Panc1 (cell line): ENCODE measurements at regions not wholly inside any gene's neighbourhood (a gene's known extent, or its start where the extent isn't known, plus 50 kb on each side); places are given as distances from the start of the nearest gene placed in this dataset.

ENCODE experiments used
- ATAC-seq: fragments of 200-7000 bp; cut with Tn5 transposase; 2 replicates; pipeline ENCODE4 v1.9.1; 2020; ENCODE audit warnings: mild to moderate bottlenecking, moderate library complexity
- BruUV-seq: library from RNA; stranded (reverse); fragments of 400-500 nt; replicated peaks from 2 replicates; lab custom pipeline; 2021; lab: Mats Ljungman, UMichigan
- CTCF ChIA-PET: fragments of 300-600 bp; sonication (Branson Sonifier 250); formaldehyde crosslinking; loops from one replicate; lab custom pipeline; 2022; ENCODE audit warnings: antibody characterized with exemption; lab: Charles Lee
- POLR2A ChIA-PET: fragments of 300-600 bp; sonication (Branson Sonifier 250); formaldehyde crosslinking; loops from one replicate; lab custom pipeline; 2022; ENCODE audit warnings: antibody characterized with exemption; lab: Charles Lee
- DNase-seq: peaks from one replicate; pipeline ENCODE4 v3.0.0-alpha.2; 2010; ENCODE audit warnings: low read depth, low spot score
- H3K27ac ChIP-seq: 2 replicates; pipeline ENCODE4 v1.5.1; 2011; ENCODE audit warnings: mild to moderate bottlenecking, low read length, inconsistent platforms
- H3K27me3 ChIP-seq: fragments of 200-500 bp; sonication (Bioruptor generic); 2 replicates; pipeline ENCODE4 v1.6.0; 2014; ENCODE audit warnings: low read length, inconsistent platforms; ENCODE audit not compliant: control insufficient read depth, insufficient read depth
- H3K36me3 ChIP-seq: fragments of 200-500 bp; sonication (Bioruptor generic); 2 replicates; pipeline ENCODE4 v1.5.1; 2014; ENCODE audit warnings: inconsistent platforms, mild to moderate bottlenecking, low read length, moderate library complexity; ENCODE audit not compliant: control insufficient read depth, insufficient read depth
- H3K4me1 ChIP-seq: 2 replicates; pipeline ENCODE4 v1.5.1; 2011; ENCODE audit warnings: inconsistent platforms, mild to moderate bottlenecking, low read length, moderate library complexity; ENCODE audit not compliant: control insufficient read depth, insufficient read depth
- H3K4me3 ChIP-seq, 2 experiments: 2 replicates each; pipeline ENCODE4 v1.5.1; 2011 to 2012; ENCODE audit warnings: low read depth in 2 of 2, low read length in 2 of 2, mild to moderate bottlenecking in 2 of 2, inconsistent platforms in 1 of 2, moderate library complexity in 1 of 2
- H3K9me3 ChIP-seq: fragments of 200-500 bp; sonication (Bioruptor generic); 2 replicates; pipeline ENCODE4 v1.5.1; 2014; ENCODE audit warnings: low read depth, mild to moderate bottlenecking, inconsistent platforms, low read length, moderate library complexity; ENCODE audit not compliant: control insufficient read depth, insufficient read depth
- POLR2AphosphoS5 ChIP-seq: IDR thresholded peaks from 2 replicates; pipeline ENCODE4 v1.6.1; 2012; ENCODE audit warnings: mild to moderate bottlenecking, low read depth, low read length, moderate library complexity
- SIN3A ChIP-seq: IDR thresholded peaks from 2 replicates; pipeline ENCODE4 v1.6.1; 2012; ENCODE audit warnings: low read depth, mild to moderate bottlenecking, low read length, moderate library complexity, borderline replicate concordance; ENCODE audit not compliant: insufficient read depth
- TCF7L2 ChIP-seq: IDR thresholded peaks from 2 replicates; pipeline ENCODE4 v1.6.1; 2011; ENCODE audit warnings: mild to moderate bottlenecking, low read depth, low read length, inconsistent platforms
- in situ Hi-C: cut with HindIII; loops from 2 replicates; pipeline ENCODE4 v1.10.0; 2016; ENCODE audit warnings: low sequenced_read_pairs, low pct_unique_long_range_greater_than_20kb
- intact Hi-C: fragments of 100-400 bp; cut with micrococcal nuclease; formaldehyde crosslinking; loops from one replicate; pipeline ENCODE4 v1.10.0; 2022; ENCODE audit not compliant: unreplicated experiment
- TF ChIP-seq, protein P1 (sequence below), 2 experiments: IDR thresholded peaks; 2 replicates each; pipeline ENCODE4 v1.6.1; 2011 to 2012; ENCODE audit warnings: low read depth in 2 of 2, control low read depth in 1 of 2, low read length in 1 of 2, mild to moderate bottlenecking in 1 of 2, moderate library complexity in 1 of 2; ENCODE audit not compliant: insufficient read depth in 1 of 2
- TF ChIP-seq, protein P2 (sequence below): fragments of 450-650 bp; IDR thresholded peaks from 2 replicates; pipeline ENCODE4 v1.5.1; 2017; ENCODE audit warnings: mild to moderate bottlenecking

DNA sequence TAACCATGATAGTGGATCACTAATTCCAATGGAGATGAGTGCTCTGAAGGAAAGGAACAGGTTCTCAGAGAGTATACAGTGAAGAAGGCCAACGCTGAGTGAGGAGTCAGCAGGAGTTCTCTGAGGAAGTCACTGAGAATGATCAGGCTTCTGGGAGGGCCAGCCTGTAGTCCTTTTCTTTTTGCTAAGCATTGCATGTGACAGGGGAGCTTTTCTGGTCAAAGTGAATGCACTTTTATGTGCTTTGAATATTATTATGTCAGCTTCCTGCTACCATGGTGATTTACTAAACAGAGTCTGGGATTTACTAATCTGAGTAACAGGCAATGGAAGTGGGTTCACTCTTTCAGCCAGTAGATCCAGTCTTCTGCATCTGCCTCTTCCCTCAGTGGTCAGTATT lies 81.1 kb upstream of the SERP2 start:
- Histone ChIP-seq H3K36me3 (no peaks in the 10 kb centered on the region), H3K27ac (no peak overlapping the region), H3K27me3 (no peaks in the 10 kb centered on the region), H3K4me1 (no peaks in the 10 kb centered on the region), H3K9me3 (no peaks in the 10 kb centered on the region; the same call in 1 of the 2 replicates), H3K4me3 (no peak overlapping the region)
- intact Hi-C loops (no loop called here), in situ Hi-C loops (no loop called here)
- no peak for ATAC-seq
- ChIA-PET CTCF (no interaction called here), POLR2A (no interaction called here)
- no peak for TF ChIP-seq POLR2AphosphoS5
- TF ChIP-seq, protein P1, sequence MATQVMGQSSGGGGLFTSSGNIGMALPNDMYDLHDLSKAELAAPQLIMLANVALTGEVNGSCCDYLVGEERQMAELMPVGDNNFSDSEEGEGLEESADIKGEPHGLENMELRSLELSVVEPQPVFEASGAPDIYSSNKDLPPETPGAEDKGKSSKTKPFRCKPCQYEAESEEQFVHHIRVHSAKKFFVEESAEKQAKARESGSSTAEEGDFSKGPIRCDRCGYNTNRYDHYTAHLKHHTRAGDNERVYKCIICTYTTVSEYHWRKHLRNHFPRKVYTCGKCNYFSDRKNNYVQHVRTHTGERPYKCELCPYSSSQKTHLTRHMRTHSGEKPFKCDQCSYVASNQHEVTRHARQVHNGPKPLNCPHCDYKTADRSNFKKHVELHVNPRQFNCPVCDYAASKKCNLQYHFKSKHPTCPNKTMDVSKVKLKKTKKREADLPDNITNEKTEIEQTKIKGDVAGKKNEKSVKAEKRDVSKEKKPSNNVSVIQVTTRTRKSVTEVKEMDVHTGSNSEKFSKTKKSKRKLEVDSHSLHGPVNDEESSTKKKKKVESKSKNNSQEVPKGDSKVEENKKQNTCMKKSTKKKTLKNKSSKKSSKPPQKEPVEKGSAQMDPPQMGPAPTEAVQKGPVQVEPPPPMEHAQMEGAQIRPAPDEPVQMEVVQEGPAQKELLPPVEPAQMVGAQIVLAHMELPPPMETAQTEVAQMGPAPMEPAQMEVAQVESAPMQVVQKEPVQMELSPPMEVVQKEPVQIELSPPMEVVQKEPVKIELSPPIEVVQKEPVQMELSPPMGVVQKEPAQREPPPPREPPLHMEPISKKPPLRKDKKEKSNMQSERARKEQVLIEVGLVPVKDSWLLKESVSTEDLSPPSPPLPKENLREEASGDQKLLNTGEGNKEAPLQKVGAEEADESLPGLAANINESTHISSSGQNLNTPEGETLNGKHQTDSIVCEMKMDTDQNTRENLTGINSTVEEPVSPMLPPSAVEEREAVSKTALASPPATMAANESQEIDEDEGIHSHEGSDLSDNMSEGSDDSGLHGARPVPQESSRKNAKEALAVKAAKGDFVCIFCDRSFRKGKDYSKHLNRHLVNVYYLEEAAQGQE (IDR thresholded peaks at IDR 0.05; ENCODE audit: insufficient read depth in 1 of 2, low read depth in 2 of 2, low read length in 1 of 2), result no peak
- TF ChIP-seq SIN3A, result no peak
- no peak for TF ChIP-seq TCF7L2
- TF ChIP-seq, protein P2, sequence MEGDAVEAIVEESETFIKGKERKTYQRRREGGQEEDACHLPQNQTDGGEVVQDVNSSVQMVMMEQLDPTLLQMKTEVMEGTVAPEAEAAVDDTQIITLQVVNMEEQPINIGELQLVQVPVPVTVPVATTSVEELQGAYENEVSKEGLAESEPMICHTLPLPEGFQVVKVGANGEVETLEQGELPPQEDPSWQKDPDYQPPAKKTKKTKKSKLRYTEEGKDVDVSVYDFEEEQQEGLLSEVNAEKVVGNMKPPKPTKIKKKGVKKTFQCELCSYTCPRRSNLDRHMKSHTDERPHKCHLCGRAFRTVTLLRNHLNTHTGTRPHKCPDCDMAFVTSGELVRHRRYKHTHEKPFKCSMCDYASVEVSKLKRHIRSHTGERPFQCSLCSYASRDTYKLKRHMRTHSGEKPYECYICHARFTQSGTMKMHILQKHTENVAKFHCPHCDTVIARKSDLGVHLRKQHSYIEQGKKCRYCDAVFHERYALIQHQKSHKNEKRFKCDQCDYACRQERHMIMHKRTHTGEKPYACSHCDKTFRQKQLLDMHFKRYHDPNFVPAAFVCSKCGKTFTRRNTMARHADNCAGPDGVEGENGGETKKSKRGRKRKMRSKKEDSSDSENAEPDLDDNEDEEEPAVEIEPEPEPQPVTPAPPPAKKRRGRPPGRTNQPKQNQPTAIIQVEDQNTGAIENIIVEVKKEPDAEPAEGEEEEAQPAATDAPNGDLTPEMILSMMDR, result no peak
- DNase-seq, result no peak
- BruUV-seq, result no TSS peak

DNA sequence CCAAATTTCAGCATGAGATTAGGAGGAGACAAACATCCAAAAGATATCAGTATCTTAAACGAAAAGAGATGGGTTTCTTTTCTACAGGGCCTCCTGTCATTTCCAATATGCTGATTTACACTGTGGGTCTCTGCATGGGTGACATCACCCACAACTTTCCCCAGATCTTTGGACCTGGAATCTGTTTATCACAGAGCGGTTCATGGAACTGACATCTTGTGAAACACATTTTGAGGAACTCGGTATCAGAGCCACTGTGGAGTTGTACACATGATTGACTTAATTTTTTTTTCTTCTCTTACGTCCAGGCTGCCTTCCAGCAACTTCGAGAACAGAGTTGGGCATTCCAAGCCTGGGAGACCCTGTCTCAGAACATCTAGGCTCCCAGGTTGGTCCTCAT lies 80.2 kb upstream of the SERP2 start:
- intact Hi-C loops, result no loop called here
- ChIA-PET POLR2A (no interaction called here), CTCF (no interaction called here)
- no peak overlapping the region for H3K27ac ChIP-seq
- H3K9me3 ChIP-seq, result no peaks in the 10 kb centered on the region; the same call in 1 of the 2 replicates
- ATAC-seq (no peak), DNase-seq (no peak)
- no peak overlapping the region for H3K4me3 ChIP-seq
- H3K36me3 ChIP-seq, result no peaks in the 10 kb centered on the region
- no TSS peak for BruUV-seq
- no peak for TF ChIP-seq TCF7L2
- H3K4me1 ChIP-seq, result no peaks in the 10 kb centered on the region
- no peaks in the 10 kb centered on the region for H3K27me3 ChIP-seq
- in situ Hi-C loops, result no loop called here

DNA sequence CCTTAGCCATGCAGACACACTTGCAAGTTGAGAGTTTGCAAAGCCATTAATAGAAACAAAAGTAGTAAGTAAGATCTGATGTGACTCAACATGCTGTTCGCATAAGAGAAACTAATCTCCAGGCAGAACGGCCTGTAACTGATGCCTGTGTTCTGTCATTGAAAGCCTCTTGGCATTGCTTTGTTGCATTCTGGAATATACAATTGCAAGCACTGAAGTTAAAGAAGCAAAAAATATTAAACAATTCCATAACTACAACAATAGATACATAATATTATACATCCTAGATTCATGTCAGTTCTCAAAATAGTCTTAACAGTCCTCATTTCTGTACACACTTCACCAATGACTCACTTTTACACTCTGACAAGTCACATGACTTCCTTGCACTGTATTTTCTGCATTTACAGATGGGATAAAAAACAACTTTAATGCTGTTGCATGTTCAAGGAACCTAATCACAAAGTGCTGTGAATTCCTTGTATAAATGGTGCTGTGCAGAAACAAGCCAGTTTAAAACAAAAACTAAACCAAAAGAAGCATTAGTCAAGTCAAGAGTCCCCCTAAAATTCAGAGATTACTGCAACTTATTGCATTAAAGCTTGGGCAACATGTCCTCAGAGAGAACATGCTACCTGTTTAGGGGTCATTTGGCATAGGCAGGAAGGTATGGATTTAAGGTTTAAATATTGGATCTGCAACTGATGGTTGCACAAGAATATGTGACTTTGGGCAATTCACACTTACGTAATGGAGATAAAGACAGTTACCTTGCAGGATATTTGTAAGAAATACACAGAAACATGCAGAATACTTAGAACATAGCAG lies 79.5 kb upstream of the SERP2 start:
- Histone ChIP-seq H3K36me3 (no peaks in the 10 kb centered on the region), H3K4me1 (no peaks in the 10 kb centered on the region), H3K27me3 (no peaks in the 10 kb centered on the region), H3K4me3 (no peak overlapping the region), H3K9me3 (no peaks in the 10 kb centered on the region; the same call in 1 of the 2 replicates), H3K27ac (no peak overlapping the region)
- BruUV-seq, result no TSS peak
- intact Hi-C loops (no loop called here), in situ Hi-C loops (no loop called here)
- ATAC-seq (no peak), DNase-seq (no peak)
- TF ChIP-seq, protein P2, result no peak
- TF ChIP-seq TCF7L2, result no peak
- TF ChIP-seq POLR2AphosphoS5, result no peak
- TF ChIP-seq, protein P1 (IDR thresholded peaks at IDR 0.05; ENCODE audit: insufficient read depth in 1 of 2, low read depth in 2 of 2, low read length in 1 of 2), result no peak
- TF ChIP-seq SIN3A, result no peak
- POLR2A ChIA-PET, result no interaction called here
- CTCF ChIA-PET, result no interaction called here
